Activated T-cell treated with anti-CD3 and anti-CD28 coated beads for 48 hours (primary cell): ENCODE measurements at regions not wholly inside any gene's neighbourhood (a gene's known extent, or its start where the extent isn't known, plus 50 kb on each side); places are given as distances from the start of the nearest gene placed in this dataset.
"Not testable (repeated sequence)": the region's sequence is repeated elsewhere in the genome, so short reads cannot be mapped to it uniquely, and the experiment has no call there.

Experiments used
- DNase-seq: peaks from one replicate; pipeline ENCODE4 v3.0.0-alpha.2; 2020; ENCODE audit warnings: low read depth

- DNase-seq, result not testable (repeated sequence)
These were observed 53.3 kb upstream of the NID2 start for GRCh38 chr14:52122163-52122562.

GRCh38 chr14:52121441-52121840 is 52.6 kb upstream of the NID2 start:
- no peak for DNase-seq

- no peak for DNase-seq
These were observed 50.2 kb upstream of the NID2 start for GRCh38 chr14:52119030-52119429.
